Non-pigmented ciliary epithelial cell (primary cell): ENCODE measurements at regions not wholly inside any gene's neighbourhood (a gene's known extent, or its start where the extent isn't known, plus 50 kb on each side); places are given as distances from the start of the nearest gene placed in this dataset.
"Not testable (repeated sequence)": the region's sequence is repeated elsewhere in the genome, so short reads cannot be mapped to it uniquely, and the experiment has no call there.

Experiments
- DNase-seq: peaks from one replicate; pipeline ENCODE4 v3.0.0-alpha.2; 2010; ENCODE audit warnings: low read depth

DNA sequence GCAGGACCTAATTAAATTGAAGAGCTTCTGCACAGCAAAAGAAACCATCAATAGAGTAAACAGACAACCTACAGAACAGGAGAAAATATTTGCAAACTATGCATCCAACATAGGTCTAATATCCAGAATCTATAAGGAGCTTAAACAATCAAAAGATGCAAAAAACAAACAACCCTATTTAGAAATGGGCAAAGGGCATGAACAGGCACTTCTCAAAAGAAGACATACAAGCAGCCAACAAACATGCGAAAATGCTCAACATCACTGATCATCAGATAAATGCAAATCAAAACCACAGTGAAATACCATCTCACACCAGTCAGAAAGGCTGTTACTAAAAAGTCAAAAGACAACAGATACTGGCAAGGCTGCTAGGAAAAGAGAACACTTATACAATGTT is 189.2 kb downstream of the CYP26B1 start:
- DNase-seq, result not testable (repeated sequence)

DNA sequence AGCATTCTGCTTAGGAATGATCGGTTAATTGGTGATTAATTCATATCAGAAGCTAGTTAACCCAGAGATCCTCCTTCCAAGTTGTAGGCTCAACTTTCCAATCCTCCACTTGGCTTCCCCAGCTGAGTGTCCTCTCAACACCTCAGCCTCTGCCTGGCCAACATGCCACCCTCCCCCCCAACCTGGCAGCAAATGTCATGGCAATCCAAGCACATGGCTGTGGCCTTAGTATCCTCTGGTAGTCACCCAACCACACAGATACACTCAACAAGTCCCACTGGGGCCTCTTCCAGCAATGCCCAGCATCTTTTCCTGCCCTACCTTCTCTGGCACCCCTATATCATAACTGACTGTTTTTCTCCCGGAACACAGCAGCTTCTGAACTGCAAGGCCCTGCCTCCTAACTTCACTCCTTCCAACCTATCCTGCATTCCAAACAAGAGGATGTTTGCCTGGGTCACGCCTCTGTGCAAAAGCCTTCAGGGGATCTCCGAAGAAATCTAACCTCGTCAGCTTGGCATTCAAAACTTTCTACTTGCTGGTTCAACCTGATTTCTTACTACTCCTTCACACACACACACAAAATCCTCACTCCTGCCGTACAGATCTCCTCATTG is 195.0 kb downstream of the CYP26B1 start:
- DNase-seq, result no peak

DNA sequence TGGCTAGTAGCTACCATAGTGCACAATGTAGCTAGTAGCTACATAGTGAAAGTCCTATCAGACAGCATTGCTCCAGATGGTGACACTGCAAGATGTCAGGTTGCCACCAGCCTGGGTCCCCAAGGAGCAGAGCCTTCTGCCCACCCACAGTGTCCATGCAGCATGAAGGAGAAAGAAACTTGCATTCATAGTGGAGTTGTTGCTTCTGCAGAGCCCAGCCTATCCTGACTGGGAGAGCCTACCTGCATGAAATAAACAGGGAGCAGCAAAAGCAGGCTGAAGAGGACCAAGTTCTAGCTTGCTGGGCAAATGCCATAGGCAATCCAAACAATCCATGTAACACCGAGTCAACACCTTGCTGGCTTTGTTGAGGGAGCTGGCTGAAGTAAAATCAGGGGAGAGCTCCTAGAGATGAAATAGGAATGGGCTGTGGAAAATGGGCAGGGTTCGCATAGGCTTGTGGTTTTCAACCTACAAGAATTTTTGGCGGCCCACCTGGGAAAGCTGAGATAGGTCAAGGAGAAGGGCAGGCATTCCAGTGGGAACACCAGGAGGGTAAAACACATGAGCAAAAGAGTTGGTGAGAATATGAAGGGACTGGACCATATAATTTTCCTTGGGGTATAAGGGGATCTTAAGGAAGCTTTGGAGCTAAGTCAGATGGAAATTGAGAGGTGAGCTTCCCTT is 195.8 kb downstream of the CYP26B1 start:
- no peak for DNase-seq

DNA sequence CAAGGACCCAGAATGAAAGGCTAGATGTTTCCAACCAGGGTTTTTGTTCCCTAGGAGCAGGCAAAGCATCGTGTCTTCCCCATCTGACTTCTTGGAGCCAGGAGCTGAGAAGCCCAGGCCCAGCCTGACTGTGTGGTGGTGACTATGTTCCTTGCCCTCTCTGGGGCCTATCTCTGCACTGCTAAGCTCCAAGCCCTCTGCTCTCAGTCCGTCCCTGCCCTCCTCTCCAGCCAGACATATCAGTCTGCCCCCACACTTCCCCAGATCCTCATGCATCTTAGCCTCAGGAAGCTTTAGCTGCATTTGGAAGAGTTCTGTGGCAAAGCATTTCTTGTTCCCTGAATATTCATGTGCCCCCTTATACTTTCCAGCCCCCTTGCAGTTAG is 196.6 kb downstream of the CYP26B1 start:
- DNase-seq, result no peak

DNA sequence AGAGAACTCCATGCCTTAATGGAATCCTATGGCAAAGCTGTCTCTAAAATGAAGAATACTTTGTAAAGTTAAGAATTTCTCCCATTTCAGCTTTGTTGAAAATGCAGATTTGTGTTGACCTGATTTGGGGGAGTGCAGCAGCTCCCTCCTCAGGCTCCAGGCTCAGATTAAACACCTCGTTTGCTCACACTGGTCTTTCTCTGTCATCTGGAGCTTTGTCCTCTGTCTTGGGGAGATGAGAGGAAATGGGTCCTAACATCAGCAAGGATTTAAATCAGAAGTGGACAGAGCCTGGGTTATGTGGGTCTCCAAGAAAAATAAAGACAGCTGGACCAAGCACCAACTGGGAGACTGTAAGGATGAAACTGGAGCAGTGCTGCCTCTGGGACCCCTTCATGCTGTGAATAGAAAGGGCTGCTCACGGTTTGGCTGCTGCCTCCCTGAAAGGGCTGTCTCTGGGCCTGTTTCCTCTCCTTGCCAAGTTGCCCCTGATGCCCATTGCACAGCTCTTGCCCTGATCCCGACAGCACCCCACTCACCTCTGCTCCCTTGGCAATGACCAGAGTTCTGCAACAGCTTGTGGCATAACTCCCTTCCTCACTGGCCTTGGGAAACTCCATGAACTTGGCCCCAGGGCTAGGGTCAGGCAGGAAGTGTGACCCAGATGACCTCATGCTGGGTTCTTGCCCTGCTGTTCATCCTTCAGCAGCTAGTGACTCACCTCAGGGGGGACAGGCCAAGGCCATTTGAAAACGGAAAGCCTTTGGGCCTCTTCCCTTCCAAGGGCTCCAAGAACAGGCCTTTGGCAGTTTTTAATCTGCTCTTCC is 197.2 kb downstream of the CYP26B1 start:
- DNase-seq, result no peak

DNA sequence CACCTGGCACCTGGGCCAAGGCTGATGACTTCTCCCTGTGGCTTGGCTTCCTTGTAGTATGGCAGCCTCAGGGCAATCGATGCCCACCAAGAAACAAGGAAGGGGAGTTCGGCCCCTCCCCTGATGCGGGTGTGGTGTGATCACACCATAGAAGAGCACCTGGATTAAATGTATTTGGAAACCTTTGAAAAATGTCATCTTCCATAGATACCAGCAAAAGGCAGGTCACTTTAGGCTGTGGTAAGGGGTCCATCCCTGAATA is 198.2 kb downstream of the CYP26B1 start:
- no peak for DNase-seq

DNA sequence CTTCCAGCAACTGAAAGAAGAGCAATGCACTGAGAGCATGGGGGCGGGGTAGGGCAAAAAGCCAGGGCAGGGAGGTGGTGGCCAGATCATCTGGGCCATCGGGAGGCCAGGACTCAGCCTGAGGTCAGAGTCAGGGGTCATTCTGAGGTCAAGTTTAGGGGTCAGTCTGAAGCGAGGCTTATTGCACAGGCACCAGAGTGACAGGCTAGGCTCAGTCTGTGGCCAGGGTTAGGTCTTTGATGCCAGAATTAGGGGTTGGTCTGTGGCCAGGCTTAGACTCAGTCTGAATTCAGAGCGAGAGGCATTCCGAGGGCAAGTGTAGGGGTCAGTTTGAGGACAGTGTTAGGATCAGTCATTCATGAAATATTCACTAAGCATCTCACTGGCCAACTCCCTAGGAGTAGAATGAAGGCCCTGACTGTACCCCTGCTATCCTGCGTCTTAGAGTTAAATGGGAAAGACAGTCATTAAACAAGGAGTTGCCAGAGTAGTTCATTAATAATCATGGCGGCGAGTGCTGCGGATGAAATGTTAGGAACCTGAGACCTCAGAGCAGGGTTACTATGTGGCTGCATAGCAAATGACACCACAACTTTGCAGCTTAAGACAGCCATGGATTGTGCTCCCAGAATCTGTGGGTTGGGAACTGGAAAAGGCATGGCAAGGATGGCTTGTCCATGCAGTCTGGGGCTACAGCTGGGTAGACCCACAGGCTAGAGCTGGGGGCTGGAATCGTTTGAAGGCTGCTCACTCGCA is 198.7 kb downstream of the CYP26B1 start:
- no peak for DNase-seq

DNA sequence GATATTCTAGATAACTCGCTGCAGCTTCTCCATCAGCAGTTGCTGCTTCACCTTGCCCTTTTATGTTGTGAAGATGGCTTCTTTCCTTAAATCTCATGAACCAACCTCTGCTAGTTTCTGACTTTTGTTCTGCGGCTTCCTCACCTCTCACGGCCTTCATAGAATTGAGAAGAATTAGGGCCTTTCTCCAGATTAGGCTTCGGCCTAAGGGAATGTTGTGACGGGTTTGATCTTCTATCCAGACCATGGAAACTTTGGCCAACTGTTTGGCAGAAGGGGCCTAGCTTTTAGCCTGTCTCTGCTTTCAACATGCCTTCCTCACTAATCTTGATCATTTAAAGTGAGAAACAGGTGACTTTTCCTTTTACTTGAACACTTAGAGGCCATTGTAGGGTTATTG is 199.9 kb downstream of the CYP26B1 start:
- no peak for DNase-seq

DNA sequence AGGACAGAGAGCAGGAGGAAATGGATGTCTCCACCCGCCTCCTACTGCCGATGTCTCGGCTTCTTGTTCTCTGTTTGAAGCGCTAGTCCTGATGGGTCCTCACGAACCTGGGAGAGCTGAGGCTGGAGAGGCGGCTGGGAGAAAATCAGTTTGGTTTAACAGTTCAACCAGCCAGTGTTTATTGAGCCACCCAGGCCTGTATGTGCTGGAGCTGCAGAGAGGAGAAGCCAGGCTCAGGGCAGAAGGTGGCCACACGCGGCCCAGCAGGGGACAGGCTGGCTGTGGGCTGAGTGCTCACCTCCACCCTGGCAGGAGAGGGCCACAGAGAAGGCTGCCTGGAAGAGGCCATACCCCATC is 202.1 kb downstream of the CYP26B1 start:
- no peak for DNase-seq

DNA sequence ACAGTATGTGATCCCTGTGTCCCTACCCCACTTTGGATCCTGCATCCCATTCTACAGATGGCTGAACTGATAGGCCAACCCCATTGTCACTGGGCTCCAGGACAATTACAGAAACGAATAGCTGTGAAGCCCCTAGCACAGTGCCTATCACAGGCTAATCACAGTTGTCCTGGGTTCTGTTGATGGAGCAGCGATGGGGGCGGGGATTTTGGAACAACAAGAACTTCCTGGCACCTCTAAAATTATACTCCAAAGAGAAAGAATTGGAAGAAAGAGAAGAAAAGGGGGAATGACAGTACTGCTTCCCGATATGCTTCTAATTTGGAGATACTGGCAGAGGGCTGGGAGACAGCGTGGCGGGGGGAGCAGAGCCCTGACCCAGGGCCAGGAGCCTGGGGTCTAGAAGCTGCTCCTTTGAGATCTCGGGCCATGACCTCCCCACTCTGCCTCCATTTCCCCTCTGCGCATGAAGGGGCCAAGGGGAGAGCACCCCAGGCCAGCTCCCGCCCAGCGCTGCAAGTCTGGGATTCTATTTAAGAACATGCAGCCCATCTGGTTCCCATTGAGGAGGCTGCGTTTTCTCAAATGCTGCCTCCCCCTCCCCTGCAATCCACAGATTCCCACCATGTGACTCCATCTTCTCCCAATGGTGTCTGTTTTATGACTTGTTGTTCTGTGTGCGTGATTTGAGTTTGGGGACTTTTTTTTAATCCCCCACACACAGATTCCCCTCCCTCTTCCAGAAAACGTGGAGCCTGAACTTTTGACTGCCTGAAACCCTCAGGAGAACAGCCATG is 202.7 kb downstream of the CYP26B1 start:
- no peak for DNase-seq

DNA sequence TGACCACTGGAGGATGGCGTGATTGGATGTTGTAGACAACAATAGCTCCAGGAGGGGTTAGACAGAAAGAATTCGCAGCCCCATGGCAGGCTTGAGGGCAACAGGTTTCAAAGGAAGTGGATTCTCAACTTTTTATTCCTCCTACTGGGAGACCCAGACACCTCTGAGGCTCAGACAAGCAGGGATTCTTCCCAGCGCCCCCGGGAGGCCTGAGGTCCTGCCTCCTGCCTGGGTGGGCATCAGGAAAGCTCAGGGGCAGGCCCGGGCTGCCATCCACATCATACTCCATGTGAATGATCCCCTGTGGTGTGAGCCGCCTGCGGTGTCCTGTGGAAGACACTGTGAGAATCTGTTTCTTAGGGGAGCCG is 203.5 kb downstream of the CYP26B1 start:
- DNase-seq, result no peak

DNA sequence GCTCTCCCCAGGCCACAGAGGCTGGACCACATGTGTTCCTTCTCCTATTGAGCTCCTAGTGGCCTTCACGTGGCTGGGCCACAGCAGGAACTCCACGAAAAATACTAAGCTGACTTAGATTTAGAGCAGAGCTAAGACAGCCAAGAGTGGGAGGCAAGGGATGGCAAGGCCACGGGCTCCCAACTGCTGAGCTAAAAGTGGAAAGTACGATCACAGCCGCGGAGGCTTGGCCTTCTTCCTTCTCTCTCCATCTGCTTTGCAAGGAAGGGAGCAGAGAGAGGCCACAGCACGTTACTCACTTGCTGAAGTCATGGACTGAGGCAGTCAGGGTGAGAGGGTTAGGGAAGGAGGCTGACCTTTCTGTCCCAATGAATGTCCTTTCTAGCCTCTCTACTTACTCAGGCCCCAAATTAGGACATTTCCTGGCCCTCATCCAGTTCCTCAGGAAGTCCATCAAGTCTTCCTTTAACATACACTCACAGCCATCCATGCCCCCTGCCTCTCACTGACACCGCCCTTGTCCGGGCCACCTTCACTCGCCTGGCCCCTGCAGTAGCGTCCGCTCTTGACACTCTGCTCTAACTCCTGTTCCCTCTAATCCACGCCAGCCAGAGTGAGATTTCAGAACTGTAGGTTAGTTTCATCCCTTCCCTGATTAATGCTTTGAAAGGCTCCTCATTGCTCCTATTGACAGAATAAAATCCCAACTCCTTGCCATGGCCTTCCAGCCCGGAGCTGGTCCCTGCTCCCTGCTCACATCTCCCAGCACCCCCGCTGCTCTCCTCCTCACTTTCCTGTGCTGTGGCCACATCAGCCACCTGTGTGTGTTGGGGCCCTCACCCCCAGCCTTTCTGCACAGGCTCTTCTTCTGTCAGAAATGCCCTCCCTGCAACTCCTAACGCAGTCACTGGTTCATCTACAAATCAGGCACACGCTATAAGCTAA is 204.2 kb downstream of the CYP26B1 start:
- DNase-seq, result no peak

DNA sequence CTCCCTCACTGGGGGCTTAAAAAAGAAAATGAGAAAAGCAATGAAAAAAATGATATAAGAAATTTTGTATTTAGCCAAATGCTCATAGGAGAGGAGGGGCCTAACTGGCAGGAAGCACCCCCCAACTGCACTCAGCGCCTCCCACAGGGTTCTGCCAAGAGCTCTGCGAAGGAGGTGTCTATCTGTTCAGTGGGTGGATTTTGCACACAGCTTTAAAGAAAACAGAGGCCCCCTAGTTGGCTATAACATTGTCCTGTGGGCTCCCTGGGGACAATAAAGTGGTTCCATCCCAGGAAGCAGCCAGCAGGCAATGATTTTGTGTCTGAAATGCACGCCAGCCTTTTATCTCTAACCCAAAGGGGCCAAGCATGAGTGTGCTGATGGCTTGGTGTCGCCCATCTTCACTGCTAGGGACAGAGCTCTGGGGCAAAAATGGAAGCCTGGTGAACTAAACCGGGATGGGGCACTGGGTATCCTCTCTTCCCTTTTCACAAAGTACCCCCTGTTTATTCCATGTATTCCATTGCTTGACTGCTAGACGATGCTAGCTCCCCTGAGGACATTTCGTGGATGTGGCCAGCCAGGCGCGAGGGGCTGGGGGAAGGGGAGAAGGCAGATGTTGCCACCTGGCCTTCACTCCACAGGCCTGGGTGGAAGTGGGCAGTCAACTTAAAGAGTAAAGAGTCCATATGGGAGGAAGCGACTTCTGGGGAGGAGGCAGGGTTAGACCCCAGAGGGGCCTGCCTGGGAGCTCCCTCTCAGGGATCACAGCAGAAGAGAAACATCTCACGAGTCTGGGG is 205.7 kb downstream of the CYP26B1 start:
- no peak for DNase-seq

DNA sequence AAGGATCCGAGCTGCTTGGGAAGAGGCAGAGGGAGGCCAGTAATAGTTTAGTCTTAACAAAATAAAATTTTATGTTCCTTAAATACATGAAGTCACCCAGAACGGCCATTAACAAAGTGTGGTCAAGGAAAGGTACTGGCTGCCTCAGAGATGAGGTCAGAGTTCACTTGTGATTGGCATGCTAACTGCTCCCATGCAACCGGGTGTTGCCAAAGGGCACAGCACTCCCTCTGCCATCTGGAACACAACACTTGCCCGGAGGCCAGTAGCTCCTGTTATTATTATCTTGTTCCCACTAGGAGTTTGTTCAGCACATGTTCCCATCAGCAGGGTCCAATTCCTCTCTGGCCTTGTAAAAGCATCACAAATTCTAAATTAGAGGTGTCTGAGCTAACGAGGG is 207.0 kb downstream of the CYP26B1 start:
- no peak for DNase-seq

DNA sequence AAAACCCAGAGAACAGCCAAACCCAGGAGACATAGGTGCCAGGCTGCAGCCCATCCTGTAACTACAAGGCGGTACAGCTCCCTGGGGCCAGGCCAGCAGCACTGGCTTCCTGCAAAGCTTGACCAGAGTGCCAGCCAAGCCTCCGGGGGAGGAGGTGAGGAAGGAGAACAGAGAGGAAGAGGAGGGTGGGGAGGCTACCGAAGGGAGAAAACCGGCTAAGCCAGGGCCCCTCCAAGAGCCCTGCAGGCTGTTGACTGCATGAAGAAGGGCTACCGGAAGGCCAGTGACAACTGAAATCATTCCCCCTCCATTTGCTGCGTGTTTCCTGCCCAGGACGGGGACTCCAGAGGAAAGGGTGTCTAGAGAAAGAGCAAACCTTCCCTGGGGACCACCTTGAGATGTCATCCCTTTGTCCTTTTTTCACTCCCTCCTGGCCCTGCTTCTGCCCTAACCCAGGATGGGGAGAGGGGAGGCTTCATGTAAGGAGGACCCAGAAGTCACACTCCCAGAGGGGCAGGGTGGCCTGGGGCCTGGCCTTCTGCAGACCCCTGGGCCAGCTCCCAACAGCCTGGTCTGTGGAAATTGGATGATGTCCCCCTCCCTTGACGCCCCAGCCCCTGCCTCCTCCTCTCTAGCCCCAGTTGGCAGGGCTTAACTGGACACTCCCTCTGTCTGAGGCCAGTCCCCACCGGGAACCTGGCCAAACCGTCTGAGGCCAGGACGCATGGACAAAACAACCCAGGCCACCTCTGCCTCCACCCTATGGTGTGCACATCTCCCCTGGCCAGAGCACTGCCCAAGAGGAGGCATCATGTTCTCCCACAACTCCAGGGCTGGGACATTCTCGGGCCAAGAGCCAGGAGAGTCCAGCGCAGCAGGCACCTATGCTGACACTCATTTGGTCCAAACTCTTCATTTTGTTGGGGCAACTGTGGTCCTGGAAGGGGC is 207.8 kb downstream of the CYP26B1 start:
- no peak for DNase-seq

DNA sequence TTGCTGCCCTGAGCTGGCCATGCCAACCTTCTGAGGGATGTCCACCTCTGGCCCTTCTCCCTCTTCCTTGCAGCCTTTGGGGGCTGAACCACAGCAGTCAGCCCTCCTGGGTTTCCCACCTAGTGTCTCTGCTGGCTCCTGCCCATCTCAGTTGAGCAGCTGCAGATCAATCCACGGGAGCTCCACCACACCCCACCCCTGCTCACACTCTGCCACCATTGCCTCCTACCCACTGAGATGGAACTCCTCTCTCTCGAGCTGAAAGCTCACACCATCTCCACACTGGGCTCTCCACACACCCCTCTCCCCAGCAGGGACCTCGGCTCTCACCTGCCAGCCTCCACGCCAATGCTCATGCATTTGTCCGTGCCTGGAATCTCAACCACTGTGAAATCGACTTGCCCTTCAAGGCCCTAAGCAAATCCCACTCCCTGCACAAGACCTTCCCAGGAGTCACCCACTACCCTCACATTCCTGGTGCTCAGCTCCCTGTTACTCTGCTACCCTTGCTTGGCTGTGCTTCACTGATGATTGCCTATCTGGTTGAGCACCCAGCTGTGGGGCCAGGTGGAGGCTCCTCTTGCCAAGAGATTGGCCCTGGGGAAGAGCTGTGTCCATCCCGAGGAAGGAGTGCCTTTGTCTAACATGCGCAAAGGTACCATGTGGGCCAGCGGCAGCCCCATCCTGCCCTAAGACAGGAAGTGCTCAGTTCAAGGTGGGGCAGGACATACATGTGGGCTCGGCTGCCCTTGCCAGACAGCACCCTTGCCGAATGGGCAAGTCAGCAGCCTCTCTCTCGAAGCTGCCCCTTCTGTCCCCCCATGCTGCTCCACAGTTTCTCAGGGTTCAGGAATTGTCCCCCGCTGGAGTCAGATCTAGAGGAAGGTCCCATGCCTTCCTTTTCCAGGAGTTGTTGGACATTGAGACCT is 208.7 kb downstream of the CYP26B1 start:
- no peak for DNase-seq

DNA sequence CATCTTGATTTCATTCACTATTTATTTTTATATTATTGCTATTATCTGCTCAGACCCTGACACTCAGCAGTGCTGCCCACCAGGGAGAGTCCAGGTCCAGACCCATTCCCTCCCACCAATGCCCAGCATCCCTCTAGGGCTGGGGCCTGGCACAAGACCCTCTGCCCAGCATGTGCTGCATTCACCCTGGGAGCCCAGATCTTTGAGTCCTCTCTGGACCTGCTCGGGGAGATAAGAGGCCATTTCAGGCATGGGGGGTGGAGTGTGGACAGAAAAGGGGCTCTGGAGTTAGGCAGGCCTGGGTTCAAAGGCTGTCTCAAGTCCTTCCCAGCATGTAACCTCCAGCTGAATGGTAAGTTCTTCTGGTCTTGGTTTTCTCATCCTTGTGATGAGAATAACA is 209.6 kb downstream of the CYP26B1 start:
- no peak for DNase-seq

DNA sequence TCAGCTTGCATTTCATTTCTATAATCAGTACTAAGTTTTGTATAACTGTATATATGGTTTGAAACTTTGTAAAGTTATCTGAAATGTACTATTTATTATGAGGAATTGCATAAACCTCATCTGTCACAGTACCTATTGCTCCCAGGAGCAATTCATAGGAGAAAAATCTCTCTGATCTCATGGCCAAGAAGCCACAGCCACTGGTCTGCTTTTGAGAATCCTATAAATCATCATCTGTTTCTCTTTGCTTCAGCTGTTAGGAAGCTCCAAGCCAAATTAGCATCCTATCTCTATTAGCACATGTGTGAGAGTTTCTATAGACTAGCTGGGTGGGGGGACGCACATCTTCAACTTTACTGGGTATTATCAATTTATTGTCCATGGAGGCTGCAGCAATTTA is 210.3 kb downstream of the CYP26B1 start:
- DNase-seq, result no peak
